A549 (cell line): ENCODE measurements at regions not wholly inside any gene's neighbourhood (a gene's known extent, or its start where the extent isn't known, plus 50 kb on each side); places are given as distances from the start of the nearest gene placed in this dataset.

Experiments used
- ATAC-seq, 2 experiments: fragments of 200-7000 bp in 1 of 2; fragments of >200 bp in 1 of 2; cut with Nextera tagmentation in 1 of 2; cut with Tn5 transposase in 1 of 2; 3 replicates each; pipeline versions ENCODE4 v1.8.0 to v1.9.1; 2018 to 2020; ENCODE audit warnings: mild to moderate bottlenecking in 1 of 2, moderate library complexity in 1 of 2
- CTCF ChIA-PET: fragments of 300-600 bp; sonication (Branson Sonifier 250); formaldehyde crosslinking; extraction: SDS; loops from one replicate; lab custom pipeline; 2021; ENCODE audit warnings: antibody characterized with exemption, inconsistent platforms; lab: Yijun Ruan, JAX
- POLR2A ChIA-PET: fragments of 350-600 bp; formaldehyde crosslinking; extraction: SDS; loops from one replicate; lab custom pipeline; 2021; ENCODE audit warnings: antibody characterized with exemption, inconsistent platforms; lab: Yijun Ruan, JAX
- DNase-seq, 2 experiments: peaks; one replicate each; pipeline versions ENCODE4 v3.0.0 to v3.0.0-alpha.2; 2011 to 2016; ENCODE audit warnings: low read depth in 1 of 2, low spot score in 1 of 2
- FAIRE-seq: peaks from 2 replicates; lab custom pipeline; 2011; peaks lifted over from hg19 to GRCh38; lab: Jason Lieb, UNC
- H3K27ac ChIP-seq, 2 experiments: fragments of >200 bp; sonication (Bioruptor Twin); formaldehyde crosslinking; 3 replicates each; pipeline ENCODE4 v1.5.1; 2016 to 2017
- H3K4me1 ChIP-seq: fragments of >200 bp; sonication (Bioruptor Twin); formaldehyde crosslinking; 3 replicates; pipeline ENCODE4 v1.6.1; 2016
- H3K4me2 ChIP-seq: fragments of >200 bp; sonication (Bioruptor Twin); formaldehyde crosslinking; 3 replicates; pipeline ENCODE4 v1.6.1; 2016
- H3K4me3 ChIP-seq: fragments of >200 bp; sonication (Bioruptor Twin); formaldehyde crosslinking; 3 replicates; pipeline ENCODE4 v1.5.1; 2016
- H3K9me3 ChIP-seq: fragments of >200 bp; sonication (Bioruptor Twin); formaldehyde crosslinking; 3 replicates; pipeline ENCODE4 v1.6.1; 2016
- ATOH8 ChIP-seq: fragments of 250-450 bp; sonication (Bioruptor Pico); IDR thresholded peaks from 2 replicates; pipeline ENCODE4 v1.5.0; 2020; ENCODE audit warnings: low read depth, mild to moderate bottlenecking, moderate library complexity
- CEBPB ChIP-seq, 2 experiments: fragments of >200 bp in 1 of 2; sonication (Bioruptor Twin) in 1 of 2; formaldehyde crosslinking in 1 of 2; IDR thresholded peaks; 2 replicates each; pipeline ENCODE4 v1.6.1; 2012 to 2016
- CHD2 ChIP-seq: fragments of 150-350 bp; IDR thresholded peaks from 2 replicates; pipeline ENCODE4 v1.6.1; 2014; ENCODE audit warnings: low read length; ENCODE audit not compliant: partially characterized antibody
- CHD4 ChIP-seq: fragments of 200-600 bp; sonication (generic); IDR thresholded peaks from 2 replicates; pipeline ENCODE4 v1.6.1; 2016; ENCODE audit warnings: antibody characterized with exemption, mild to moderate bottlenecking, borderline replicate concordance
- EHMT2 ChIP-seq: fragments of 200-600 bp; sonication (generic); IDR thresholded peaks from 2 replicates; pipeline ENCODE4 v1.6.1; 2016; ENCODE audit warnings: antibody characterized with exemption, low read depth, mild to moderate bottlenecking, moderate library complexity
- EP300 ChIP-seq, 2 experiments: fragments of >200 bp; sonication (Bioruptor Twin); formaldehyde crosslinking; IDR thresholded peaks; 2 replicates in 1 of 2; 3 replicates in 1 of 2; pipeline ENCODE4 v1.6.1; 2016 to 2017
- FOSB ChIP-seq: fragments of 250-450 bp; sonication (Bioruptor Pico); IDR thresholded peaks from 2 replicates; pipeline ENCODE4 v1.5.0; 2020; ENCODE audit warnings: mild to moderate bottlenecking, moderate library complexity
- HOXA7 ChIP-seq: fragments of 250-450 bp; sonication (Bioruptor Pico); IDR thresholded peaks from 2 replicates; pipeline ENCODE4 v1.5.0; 2020; ENCODE audit warnings: mild to moderate bottlenecking, moderate library complexity
- HOXB13 ChIP-seq: fragments of 250-450 bp; sonication (Bioruptor Pico); IDR thresholded peaks from 2 replicates; pipeline ENCODE4 v1.5.0; 2020; ENCODE audit warnings: low read depth, mild to moderate bottlenecking, moderate library complexity
- HOXB5 ChIP-seq: fragments of 250-450 bp; sonication (Bioruptor Pico); IDR thresholded peaks from 2 replicates; pipeline ENCODE4 v1.5.0; 2020; ENCODE audit warnings: mild to moderate bottlenecking, moderate library complexity
- MAFK ChIP-seq: fragments of 450-650 bp; IDR thresholded peaks from 2 replicates; pipeline ENCODE4 v1.6.1; 2014; ENCODE audit not compliant: partially characterized antibody
- MYC ChIP-seq: IDR thresholded peaks from 2 replicates; pipeline ENCODE4 v1.6.1; 2012; ENCODE audit warnings: mild to moderate bottlenecking, inconsistent platforms, low read length, improper control_type of control experiment, borderline replicate concordance
- POLR2A ChIP-seq: IDR thresholded peaks from 2 replicates; pipeline ENCODE4 v1.6.1; 2012; ENCODE audit warnings: mild to moderate bottlenecking, low read length
- POLR2AphosphoS2 ChIP-seq: conservative IDR thresholded peaks from 2 replicates; pipeline ENCODE4 v1.6.1; 2012; ENCODE audit warnings: low read length, improper control_type of control experiment, inconsistent platforms
- RARB ChIP-seq: fragments of 250-450 bp; sonication (Bioruptor Pico); IDR thresholded peaks from 2 replicates; pipeline ENCODE4 v1.8.0; 2021; ENCODE audit warnings: mild to moderate bottlenecking, moderate library complexity
- RCOR1 ChIP-seq: fragments of 150-350 bp; IDR thresholded peaks from 2 replicates; pipeline ENCODE4 v1.6.1; 2014; ENCODE audit warnings: antibody characterized with exemption, low read length, low read depth
- SMC3 ChIP-seq: fragments of >200 bp; sonication (Bioruptor Twin); formaldehyde crosslinking; IDR thresholded peaks from 3 replicates; pipeline ENCODE4 v1.6.1; 2018; ENCODE audit warnings: inconsistent platforms
- WGBS: methylation state at CpG from one replicate; pipeline ENCODE4 v1.1.6; 2017; ENCODE audit errors: missing lambda C conversion rate; 5-methylcytosine and 5-hydroxymethylcytosine counted together
- TF ChIP-seq, protein P1 (sequence below): IDR thresholded peaks from 2 replicates; pipeline ENCODE4 v1.6.1; 2012
- TF ChIP-seq, protein P2 (sequence below): fragments of >200 bp; sonication (Bioruptor Twin); formaldehyde crosslinking; IDR thresholded peaks from 3 replicates; pipeline ENCODE4 v1.5.1; 2016

- no peak for ATAC-seq
- TF ChIP-seq POLR2A: no peak
- TF ChIP-seq, all 56 proteins: peak for 0
These were observed 205.3 kb upstream of the SFSWAP start for GRCh38 chr12:131505561-131505960.

GRCh38 chr12:131506426-131506825 lies 204.5 kb upstream of the SFSWAP start:
- Histone ChIP-seq H3K4me2 (no peak overlapping the region), H3K27ac (no peak overlapping the region), H3K4me3 (no peak overlapping the region), H3K9me3 (no peaks in the 10 kb centered on the region), H3K4me1 (no peaks in the 10 kb centered on the region)
- DNase-seq: no peak
- WGBS: 54% methylated on average over 6 of the region's 6 CpGs
- ChIA-PET POLR2A (no interaction called here), CTCF (interaction anchor here (1.0 kb wide), 1 partner anchor 402 kb away, joined by 3 read pairs; no protein-coding TSS in a partner anchor)
- no peak for ATAC-seq
- TF ChIP-seq, protein P1, sequence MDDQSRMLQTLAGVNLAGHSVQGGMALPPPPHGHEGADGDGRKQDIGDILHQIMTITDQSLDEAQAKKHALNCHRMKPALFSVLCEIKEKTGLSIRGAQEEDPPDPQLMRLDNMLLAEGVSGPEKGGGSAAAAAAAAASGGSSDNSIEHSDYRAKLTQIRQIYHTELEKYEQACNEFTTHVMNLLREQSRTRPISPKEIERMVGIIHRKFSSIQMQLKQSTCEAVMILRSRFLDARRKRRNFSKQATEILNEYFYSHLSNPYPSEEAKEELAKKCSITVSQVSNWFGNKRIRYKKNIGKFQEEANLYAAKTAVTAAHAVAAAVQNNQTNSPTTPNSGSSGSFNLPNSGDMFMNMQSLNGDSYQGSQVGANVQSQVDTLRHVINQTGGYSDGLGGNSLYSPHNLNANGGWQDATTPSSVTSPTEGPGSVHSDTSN: no peak
- TF ChIP-seq CEBPB (IDR thresholded peaks at IDR 0.05) (no peak), EHMT2 (no peak), HOXB5 (CRISPR knock-in tag) (no peak), FOSB (CRISPR knock-in tag) (no peak), SMC3 (no peak)
- FAIRE-seq: no peak

More at GRCh38 chr12:131505561-131505960, 205.3 kb upstream of the SFSWAP start:
- DNase-seq: no peak
- Histone ChIP-seq H3K4me2 (no peak overlapping the region), H3K4me1 (no peaks in the 10 kb centered on the region), H3K4me3 (no peak overlapping the region), H3K27ac (no peak overlapping the region), H3K9me3 (no peaks in the 10 kb centered on the region)
- no peak for FAIRE-seq
- ChIA-PET CTCF (interaction anchor here (1.0 kb wide), 1 partner anchor 402 kb away, joined by 3 read pairs; no protein-coding TSS in a partner anchor), POLR2A (no interaction called here)
- WGBS: 49% methylated on average over 9 of the region's 9 CpGs

DNA sequence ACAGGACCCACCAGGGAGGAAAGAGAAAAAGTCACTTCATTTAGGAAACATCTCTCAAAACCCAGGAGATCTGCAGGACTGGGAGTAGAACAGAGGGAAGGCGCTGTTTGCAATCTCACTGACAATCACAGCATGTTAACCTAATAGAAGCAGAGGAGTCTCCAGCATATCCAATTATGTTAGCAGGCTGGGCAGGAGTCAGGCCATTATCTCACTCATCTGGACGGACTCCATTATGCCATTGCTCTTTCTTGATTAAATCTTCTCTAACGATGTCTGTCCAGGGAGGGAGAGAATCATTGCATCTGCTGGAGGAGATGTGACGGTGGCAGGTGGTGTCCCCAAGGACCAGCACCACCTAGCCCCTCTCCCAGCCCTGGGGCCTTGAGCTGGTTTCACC lies 203.8 kb upstream of the SFSWAP start:
- no peak for DNase-seq
- Histone ChIP-seq H3K27ac (no peak overlapping the region), H3K4me1 (no peaks in the 10 kb centered on the region), H3K9me3 (no peaks in the 10 kb centered on the region), H3K4me3 (no peak overlapping the region), H3K4me2 (no peak overlapping the region)
- no peak for ATAC-seq
- no peak for FAIRE-seq
- ChIA-PET POLR2A (no interaction called here), CTCF (no interaction called here)
- WGBS: 26% methylated on average over 4 of the region's 4 CpGs
- TF ChIP-seq HOXA7 (CRISPR knock-in tag): no peak

DNA sequence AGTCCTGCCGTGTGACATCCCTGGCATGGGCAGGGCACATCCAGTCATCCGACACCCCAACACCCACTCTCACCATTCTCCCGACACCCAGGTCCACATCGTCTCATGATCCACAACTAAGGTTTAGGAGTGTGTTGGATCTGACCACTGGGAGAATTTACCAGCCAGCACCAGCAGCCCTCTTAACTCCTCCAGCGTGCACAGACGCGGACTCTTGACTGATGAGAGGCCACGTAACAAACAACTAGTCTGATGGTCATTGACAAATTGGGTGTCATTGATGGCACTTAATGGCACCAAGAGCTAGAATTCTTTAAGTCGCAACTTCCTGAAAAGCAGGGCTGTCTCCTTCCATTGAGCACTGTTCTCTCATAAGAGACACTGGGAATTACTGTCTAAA lies 203.0 kb upstream of the SFSWAP start:
- no peak for FAIRE-seq
- POLR2A ChIA-PET: no interaction called here
- H3K4me3 ChIP-seq: no peak overlapping the region
- no peak for DNase-seq
- no peak for ATAC-seq
- H3K9me3 ChIP-seq: no peaks in the 10 kb centered on the region
- 46% methylated on average over 9 of the region's 9 CpGs for WGBS
- no peak overlapping the region for H3K4me2 ChIP-seq
- H3K27ac ChIP-seq: no peak overlapping the region
- no peak for TF ChIP-seq ATOH8 (CRISPR knock-in tag)
- TF ChIP-seq, protein P1: no peak
- no peak for TF ChIP-seq CHD2
- TF ChIP-seq MAFK: no peak
- TF ChIP-seq RARB (CRISPR knock-in tag): no peak
- TF ChIP-seq MYC: no peak
- TF ChIP-seq HOXB5 (CRISPR knock-in tag): no peak
- TF ChIP-seq FOSB (CRISPR knock-in tag): no peak
- no peak for TF ChIP-seq CHD4
- TF ChIP-seq EHMT2: no peak
- no peak for TF ChIP-seq EP300 (IDR thresholded peaks at IDR 0.05)
- no peak for TF ChIP-seq HOXB13 (CRISPR knock-in tag)
- no peak for TF ChIP-seq POLR2AphosphoS2
- TF ChIP-seq, protein P2, sequence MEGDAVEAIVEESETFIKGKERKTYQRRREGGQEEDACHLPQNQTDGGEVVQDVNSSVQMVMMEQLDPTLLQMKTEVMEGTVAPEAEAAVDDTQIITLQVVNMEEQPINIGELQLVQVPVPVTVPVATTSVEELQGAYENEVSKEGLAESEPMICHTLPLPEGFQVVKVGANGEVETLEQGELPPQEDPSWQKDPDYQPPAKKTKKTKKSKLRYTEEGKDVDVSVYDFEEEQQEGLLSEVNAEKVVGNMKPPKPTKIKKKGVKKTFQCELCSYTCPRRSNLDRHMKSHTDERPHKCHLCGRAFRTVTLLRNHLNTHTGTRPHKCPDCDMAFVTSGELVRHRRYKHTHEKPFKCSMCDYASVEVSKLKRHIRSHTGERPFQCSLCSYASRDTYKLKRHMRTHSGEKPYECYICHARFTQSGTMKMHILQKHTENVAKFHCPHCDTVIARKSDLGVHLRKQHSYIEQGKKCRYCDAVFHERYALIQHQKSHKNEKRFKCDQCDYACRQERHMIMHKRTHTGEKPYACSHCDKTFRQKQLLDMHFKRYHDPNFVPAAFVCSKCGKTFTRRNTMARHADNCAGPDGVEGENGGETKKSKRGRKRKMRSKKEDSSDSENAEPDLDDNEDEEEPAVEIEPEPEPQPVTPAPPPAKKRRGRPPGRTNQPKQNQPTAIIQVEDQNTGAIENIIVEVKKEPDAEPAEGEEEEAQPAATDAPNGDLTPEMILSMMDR: no peak
- TF ChIP-seq RCOR1: no peak
- TF ChIP-seq, all 56 proteins: peak for 0
- CTCF ChIA-PET: interaction anchor here (1.7 kb wide), 1 partner anchor 8 kb away, joined by 4 read pairs; no protein-coding TSS in a partner anchor
- no peaks in the 10 kb centered on the region for H3K4me1 ChIP-seq
